HG03460 (cell line): ENCODE measurements at regions not wholly inside any gene's neighbourhood (a gene's known extent, or its start where the extent isn't known, plus 50 kb on each side); places are given as distances from the start of the nearest gene placed in this dataset.
"Not testable (repeated sequence)": the region's sequence is repeated elsewhere in the genome, so short reads cannot be mapped to it uniquely, and the experiment has no call there.

ENCODE experiments used
- ATAC-seq: cut with Tn5 transposase; IDR thresholded peaks from one replicate; pipeline ENCODE4 v1.9.1; 2021; ENCODE audit not compliant: unreplicated experiment

- ATAC-seq: not testable (repeated sequence)
Observed at GRCh38 chr9:41771693-41772092, 357.5 kb downstream of the CNTNAP3B start.

GRCh38 chr9:41754822-41755221 lies 374.4 kb downstream of the CNTNAP3B start:
- not testable (repeated sequence) for ATAC-seq

GRCh38 chr9:41754403-41754802 lies 374.8 kb downstream of the CNTNAP3B start:
- not testable (repeated sequence) for ATAC-seq

DNA sequence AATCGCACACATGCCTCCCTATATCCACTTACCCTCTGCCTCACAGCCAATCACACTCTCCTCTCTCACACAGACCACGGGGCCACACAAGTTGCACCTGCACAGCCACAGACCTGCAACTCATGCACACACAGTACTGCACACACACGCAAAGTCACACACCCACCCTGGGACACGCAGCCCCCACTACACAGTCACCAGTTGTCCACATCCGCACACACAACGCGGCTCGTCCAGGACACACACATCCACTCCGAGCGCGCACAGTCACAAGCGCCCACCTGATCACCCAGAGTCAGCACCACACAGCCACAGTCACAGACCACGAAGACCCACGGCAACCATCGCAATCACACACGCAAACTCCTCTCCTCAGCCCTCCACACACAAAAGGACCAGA lies 387.3 kb downstream of the CNTNAP3B start:
- ATAC-seq: not testable (repeated sequence)

DNA sequence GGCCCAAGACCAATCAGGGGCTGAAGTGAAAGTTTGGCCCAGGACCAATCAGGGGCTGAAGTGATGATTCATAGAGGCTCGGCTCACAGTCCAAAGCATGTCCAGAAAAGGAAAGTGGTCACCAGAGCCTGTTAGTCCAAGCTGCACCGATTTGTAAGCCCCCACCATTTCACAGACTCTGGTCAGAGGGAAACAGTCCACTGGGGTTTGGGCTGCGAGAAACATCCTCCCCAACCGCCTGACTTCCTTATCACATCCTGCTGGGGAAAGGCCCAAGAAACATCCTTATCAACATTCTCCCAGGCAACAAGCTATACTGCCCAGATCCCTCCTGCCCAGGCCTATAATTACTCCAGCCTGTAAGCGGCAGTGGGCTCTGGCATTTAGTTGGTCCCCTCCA lies 388.1 kb downstream of the CNTNAP3B start:
- ATAC-seq: not testable (repeated sequence)

GRCh38 chr9:41738681-41739080 lies 390.5 kb downstream of the CNTNAP3B start:
- ATAC-seq: not testable (repeated sequence)

DNA sequence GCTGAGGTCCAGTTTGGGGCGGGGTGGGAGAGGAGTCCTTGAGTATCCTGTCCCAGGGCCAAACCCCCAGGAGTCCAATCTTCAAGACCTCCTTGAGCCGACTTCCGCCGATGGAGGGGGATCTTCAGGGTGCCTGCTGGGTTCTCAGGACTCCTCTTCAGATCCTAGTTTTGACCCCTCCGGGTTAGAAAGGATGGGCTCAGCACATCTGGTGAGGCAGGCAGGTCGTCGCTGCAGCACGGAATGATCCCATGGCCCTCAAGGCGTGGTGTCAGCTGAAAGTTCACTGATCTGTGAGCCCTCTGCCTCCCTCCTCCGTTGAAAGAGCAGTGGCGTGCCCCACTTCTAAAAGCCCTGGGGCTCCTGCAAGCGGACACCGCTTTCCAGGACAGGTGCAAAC lies 430.0 kb downstream of the CNTNAP3B start:
- not testable (repeated sequence) for ATAC-seq

DNA sequence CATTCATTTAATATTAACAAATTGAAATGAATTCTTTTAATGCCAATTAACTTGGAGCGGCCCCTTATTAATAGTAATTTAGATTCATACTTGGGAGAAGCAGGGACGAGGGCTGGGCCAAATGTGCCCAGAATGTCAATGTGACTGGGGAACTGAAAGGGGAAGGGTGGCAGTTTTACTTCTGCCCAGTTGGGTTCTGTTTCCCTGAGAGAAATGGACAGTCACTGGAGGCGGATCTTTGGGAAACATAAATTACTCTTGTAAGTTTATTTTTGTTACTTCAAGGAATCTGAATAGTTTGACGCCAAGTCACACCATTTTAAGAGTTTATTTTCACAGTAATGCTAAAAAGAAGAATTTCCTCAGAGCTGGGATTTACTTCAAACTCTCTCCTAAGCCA lies 432.1 kb downstream of the CNTNAP3B start:
- not testable (repeated sequence) for ATAC-seq

- ATAC-seq: not testable (repeated sequence)
Observed at GRCh38 chr9:41679312-41679711, 449.9 kb downstream of the CNTNAP3B start.

DNA sequence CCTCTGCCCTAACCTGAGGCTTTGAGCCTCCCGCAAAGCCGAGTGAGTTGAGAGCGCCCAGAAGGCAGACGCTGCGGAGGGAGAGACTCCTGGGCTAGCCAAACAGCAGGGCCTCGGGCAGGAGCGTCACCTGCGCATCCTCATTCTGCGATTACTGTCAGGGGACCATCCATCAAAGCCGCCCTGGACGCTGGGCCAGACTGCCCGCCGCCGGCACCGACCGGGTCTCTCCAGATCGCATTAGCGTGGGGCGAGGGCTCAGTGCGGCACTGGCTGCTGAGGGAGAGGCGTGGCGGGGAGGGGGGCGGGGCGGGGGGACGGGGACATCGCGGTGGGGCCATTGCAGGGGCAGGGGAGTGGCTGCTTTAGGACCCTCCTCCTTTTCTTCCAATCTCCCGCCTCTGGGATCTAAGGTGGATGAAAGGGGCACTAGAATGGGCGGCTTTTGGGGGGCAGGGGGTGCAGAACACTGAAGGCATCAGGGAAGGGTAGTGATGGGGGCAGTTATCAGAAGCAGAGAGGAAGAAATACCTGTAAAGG lies 465.7 kb downstream of the CNTNAP3B start:
- ATAC-seq: not testable (repeated sequence)

- ATAC-seq: not testable (repeated sequence)
Observed at GRCh38 chr9:41658706-41659105, 469.6 kb upstream of the ZNG1F start.

DNA sequence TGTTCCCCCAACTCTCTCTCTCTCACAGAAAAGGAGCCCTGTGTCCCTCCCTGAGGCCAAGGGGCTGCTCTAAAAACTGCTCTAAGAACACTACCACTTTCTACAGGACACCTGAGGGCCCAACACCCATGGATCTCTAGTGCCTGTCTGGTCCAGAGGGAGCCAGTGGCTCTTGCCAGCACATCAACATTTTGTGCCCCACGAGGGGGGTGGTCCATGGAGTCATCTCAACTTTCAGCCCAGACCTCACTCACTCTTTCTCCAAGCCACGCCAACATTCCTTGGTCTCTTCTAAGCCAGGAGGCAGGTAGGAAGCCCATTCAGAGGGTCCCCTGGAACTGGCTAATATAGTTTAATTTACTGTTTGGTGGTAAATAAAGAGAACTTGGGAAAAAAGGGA lies 469.0 kb upstream of the ZNG1F start:
- not testable (repeated sequence) for ATAC-seq

GRCh38 chr9:41657141-41657540 lies 468.0 kb upstream of the ZNG1F start:
- ATAC-seq: not testable (repeated sequence)

- not testable (repeated sequence) for ATAC-seq
Observed at GRCh38 chr9:41655071-41655554, 466.0 kb upstream of the ZNG1F start.

DNA sequence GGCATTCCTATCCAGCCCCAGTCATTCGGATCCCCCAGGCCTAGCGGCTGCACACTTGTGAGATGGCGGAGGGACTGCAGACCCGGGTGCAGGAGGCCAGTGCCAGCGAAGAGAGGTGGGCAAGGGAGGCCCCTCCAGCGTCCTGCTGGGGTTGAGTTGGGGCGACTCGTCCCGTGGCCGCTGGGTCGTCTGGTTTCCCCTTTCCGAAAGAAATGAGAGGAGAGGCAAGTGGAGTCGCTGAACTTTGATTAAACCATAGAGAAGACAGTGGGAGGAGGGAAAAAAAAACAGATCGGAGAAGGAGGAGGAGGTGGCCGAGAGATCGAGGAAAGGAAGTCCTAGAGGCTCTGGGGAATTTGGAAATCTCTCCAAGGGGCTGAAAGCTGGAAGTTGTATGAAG lies 465.2 kb upstream of the ZNG1F start:
- ATAC-seq: not testable (repeated sequence)

- ATAC-seq: not testable (repeated sequence)
Observed at GRCh38 chr9:41653560-41654340, 464.6 kb upstream of the ZNG1F start.

- ATAC-seq: not testable (repeated sequence)
Observed at GRCh38 chr9:41652800-41653199, 463.7 kb upstream of the ZNG1F start.

DNA sequence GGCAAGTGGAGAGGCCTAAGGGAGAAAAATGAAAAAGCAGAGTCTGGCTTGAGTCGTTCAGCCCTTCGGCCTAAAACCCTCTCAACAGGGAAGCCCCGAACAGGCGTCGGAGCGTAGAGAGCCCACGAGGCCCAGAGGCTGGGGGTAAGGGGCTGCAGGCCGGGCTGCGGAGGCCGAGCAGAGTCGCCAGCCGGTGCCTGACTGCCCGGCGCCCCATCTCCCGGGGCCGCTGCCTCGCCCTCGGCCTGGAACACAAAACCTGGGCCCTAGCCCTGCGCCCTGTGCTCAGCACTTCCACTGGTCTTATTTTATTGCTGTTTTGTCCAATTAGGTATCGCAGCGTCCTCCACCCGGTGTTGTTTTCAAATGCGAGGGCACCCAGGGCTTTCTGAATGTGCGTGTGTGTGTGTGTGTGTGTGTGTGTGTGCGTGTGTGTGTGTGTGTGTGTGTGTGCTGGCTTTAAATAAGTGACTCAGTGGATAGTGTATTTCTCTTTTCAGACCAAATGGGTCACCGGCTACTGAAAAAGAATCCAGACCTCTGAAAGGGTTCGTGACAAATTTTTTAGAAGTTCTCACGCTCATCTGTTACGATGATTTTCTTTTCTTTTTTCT lies 463.1 kb upstream of the ZNG1F start:
- ATAC-seq: not testable (repeated sequence)

- not testable (repeated sequence) for ATAC-seq
Observed at GRCh38 chr9:41650086-41650485, 461.0 kb upstream of the ZNG1F start.

DNA sequence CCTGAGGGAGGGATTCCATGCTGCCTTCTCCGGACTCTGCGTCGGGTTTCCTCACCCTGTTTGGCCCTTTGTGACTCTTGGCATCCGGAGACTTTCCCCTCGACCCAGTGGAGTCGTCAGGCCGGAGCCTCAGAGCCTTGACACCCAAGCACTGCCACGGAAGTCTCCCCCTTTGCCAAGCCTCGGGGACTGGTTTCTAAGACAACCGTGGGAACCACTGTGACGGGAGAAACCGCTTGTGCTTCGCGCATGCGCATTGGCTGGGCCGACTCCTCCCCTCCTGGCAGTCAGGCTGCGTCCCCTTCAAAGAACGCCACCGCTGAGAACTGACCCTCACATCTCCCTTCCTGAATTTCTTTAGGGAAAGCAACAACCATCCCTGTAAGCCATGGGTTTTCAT lies 459.4 kb upstream of the ZNG1F start:
- ATAC-seq: not testable (repeated sequence)

DNA sequence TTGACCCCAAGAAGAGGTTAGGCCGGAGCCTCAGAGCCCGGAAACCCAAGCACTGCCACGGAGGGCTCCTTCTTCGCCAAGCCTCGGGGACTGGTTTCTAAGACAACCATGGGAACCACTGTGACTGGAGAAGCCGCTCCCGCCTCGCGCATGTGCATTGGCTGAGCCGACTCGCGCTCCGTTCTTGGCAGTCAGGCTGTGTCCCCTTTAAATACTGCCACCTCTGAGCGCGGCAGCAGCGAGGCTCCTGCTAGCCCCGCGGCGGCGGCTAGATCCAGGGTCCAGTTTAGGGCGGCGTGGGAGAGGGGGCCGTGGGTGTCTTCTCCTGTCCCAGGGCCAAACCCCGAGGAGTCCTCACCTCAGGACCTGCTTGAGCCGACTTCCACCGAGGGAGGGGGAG lies 457.1 kb upstream of the ZNG1F start:
- ATAC-seq: not testable (repeated sequence)
